ENCODE measurements at regions not wholly inside any gene's neighbourhood (a gene's known extent, or its start where the extent isn't known, plus 50 kb on each side); places are given as distances from the start of the nearest gene placed in this dataset.

- no peak for TF ChIP-seq NANOG (IDR thresholded peaks at IDR 0.05; ENCODE audit: insufficient read depth, low read depth, low read length, poor library complexity, severe bottlenecking)
- no peak for TF ChIP-seq MAX (IDR thresholded peaks at IDR 0.05)
- TF ChIP-seq CHD2 (IDR thresholded peaks at IDR 0.05; ENCODE audit: low read length), result no peak
- no peak for TF ChIP-seq ATF2 (IDR thresholded peaks at IDR 0.05; ENCODE audit: low read length)
- TF ChIP-seq ATF3 (IDR thresholded peaks at IDR 0.05; ENCODE audit: insufficient read depth, low read depth, low read length), result no peak
Observed at GRCh38 chr21:34199121-34199910, 125.9 kb downstream of the MRPS6 start (continued).

Measured in H1 (cell line).